DMS 273 (cell line): ENCODE measurements at regions not wholly inside any gene's neighbourhood (a gene's known extent, or its start where the extent isn't known, plus 50 kb on each side); places are given as distances from the start of the nearest gene placed in this dataset.

Source experiments
- DNase-seq: peaks from one replicate; lab custom pipeline; 2025; ENCODE audit not compliant: unreplicated experiment; lab: John Stamatoyannopoulos, UW

DNA sequence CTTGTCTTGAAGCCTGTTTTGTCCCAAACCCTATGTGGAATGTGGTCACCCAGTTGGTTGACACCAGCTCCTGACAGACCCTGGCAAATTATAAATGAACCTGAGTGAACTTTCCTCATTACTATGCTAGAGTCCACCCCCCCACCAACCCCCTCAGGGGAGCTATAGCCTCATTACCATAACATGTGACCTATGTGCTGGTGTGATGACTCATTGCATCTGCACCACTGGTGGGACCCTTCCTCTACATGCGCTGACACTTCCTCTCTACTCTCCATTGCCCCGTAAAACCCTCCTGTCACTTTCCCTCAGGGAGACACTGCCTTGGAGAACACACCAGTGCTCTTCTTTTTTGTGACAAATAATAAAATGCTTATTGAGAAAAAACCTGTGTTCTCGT lies 105.0 kb upstream of the SESN3 start:
- DNase-seq, result peak; percentile 67

DNA sequence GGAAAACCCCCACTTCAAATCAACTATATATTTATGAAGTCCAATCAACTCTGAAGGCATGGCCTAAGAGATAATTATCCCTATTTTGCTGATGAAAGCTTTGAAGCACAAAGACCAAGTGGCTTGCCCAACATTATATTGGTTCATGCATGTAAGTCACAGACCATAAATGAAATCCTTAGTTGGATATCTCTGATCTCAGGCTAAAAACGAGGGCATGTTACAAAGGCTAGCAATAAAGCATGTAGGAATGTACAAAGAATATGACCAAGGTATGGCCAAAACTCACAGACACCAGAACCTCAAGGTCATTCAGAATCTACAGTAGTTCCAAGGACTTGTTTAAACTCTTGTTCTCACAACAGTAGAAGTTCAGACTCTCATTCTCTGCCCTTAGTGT lies 100.2 kb upstream of the SESN3 start:
- no peak for DNase-seq

DNA sequence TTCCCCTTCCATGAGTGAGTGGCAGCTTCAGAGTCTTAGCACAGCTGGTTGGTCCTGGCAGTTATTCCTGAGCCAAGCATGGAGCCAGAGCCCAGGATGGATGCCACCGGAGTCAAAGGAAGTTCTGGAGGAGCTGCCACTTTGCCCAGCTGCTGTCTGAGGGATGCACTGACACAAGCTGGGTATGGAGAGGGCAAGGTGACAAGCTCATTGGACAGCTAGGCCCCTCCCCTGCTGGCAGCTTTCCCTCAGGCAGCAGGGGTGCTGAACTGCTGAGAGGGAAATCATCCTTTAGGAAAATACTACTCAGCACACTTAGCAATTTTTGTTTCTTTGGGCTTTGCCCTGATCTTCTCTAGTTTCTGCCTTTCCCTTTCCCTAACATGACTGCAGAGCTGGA lies 99.3 kb upstream of the SESN3 start:
- peak; percentile 62 for DNase-seq

DNA sequence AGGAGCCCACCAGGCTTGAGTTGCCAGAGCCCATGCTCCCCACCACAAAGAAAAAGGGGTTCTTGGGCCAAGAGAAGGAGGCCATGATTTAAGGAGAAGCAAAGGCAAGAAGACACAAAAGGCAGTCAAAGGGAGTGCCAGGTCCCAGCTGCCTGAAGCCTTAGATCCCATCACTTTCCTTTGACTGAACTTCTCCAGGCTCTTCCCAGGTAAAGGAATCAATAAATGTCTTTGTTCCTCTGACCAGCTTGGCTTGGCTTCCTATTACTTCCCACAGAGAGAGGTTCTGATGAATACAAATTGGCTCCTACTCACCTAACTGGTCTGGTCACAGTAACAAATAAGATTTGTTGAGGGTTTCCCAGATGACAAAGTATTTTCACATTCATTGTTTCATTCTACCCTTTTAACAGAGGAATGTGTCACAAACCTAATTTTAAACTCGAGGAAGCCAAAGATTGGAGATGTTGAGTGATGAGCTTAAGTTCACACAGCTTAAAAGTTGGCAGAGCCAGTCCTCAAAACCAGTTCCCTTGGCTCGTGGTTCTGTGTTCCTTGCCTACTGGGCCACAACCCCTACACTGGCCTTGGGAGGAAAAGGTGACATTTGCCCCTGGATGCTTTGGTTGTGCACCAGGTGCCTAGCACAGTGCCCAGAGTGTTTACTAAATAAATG lies 96.4 kb upstream of the SESN3 start:
- no peak for DNase-seq

DNA sequence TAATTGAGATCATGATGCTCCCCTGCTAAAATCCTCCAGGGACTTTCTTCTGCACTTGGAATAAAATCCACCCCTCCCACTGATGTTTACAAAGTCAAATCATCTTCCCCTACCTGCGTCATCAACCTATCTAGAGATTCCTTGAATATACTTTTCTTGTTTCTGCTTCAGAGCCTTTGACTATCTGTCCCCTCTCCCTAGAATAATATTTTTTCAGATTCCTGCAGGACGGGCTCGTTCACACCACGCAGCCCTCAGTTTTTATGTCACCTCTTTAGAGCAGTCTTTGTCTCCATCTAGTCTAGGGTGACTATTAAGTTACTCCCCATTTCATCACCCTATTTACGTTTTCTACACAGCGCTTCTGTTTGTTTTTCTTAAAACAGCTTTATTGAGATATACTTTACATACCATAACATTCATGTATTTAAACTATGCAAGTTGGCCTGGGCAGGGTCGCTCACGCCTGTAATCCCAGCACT lies 94.8 kb upstream of the SESN3 start:
- DNase-seq, result no peak

DNA sequence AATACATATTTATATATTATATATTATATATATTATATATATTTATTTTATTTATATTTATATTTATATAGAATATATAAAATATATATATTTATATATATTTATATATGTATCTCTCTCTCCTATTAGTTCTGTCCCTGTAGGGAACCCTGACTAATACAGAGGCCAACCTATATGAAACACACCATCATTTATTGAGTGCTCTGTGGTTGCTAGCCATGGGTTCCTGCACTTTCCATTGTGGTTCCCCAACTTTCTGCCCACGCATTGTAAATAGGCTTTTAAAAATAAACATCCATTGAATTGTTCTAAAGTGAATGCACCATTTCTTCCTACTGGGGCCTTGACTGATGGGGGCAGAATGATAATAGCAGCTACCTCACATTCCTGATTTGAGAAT lies 93.8 kb upstream of the SESN3 start:
- DNase-seq, result no peak

DNA sequence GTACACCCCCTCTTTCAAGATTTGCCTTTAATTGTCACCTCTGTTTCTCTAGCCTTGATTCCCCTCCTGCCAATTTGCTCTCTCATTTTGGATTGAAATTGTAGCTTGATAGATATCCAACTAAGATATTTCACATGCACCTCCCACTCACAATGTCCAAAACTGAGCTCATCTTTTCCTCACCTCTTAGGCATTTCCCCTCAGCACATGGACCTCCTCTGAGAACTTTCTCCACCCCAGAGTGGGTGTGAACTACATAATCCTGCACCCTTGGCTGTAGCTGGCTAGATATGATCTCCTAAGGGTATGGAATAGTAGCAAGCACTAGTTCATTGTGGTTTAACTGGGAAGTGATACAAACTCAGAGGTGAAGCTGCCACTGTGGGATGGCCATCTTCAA lies 91.5 kb upstream of the SESN3 start:
- DNase-seq, result no peak

DNA sequence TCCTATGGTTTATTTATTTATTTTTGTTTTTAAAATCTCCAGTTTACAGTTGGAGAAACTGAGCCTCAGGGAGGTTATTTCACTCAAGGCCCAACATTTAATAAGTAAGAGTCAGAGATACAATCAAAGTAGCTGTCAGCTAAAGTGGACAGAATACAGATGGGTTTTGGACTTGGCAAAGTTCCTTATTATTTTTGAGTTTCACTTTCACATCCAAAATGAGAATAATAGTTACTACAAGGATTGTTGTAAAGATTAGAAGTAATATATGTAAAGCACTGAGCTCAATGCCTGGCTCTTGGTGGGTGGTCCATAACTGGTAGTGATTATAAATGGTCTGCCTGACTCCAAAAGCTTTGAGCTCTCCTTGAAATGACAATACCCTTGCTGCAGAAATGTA lies 87.5 kb upstream of the SESN3 start:
- no peak for DNase-seq

DNA sequence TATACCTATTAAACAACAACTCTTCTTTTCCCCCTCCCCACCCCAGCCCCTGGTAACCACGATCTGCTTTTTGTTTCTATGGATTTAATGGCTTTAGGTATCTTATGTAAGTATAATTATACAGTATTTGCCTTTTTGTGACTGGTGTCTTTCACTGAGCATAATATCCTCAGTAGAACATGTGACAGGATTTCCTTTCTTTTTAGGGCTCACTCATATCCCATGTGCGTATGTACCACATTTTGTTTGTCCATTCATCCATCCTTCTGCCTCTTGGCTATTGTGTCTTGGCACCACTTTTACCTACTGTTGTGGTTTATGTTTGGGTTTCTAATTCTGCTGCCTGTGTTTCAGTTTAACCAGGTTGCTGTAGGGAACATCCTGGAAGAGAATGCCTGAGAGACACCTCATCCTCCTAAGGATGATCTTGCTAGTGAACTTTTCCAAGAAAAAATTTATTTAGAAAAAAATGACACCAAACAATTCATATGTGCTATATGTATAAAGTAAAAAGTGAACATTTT lies 77.6 kb upstream of the SESN3 start:
- no peak for DNase-seq

DNA sequence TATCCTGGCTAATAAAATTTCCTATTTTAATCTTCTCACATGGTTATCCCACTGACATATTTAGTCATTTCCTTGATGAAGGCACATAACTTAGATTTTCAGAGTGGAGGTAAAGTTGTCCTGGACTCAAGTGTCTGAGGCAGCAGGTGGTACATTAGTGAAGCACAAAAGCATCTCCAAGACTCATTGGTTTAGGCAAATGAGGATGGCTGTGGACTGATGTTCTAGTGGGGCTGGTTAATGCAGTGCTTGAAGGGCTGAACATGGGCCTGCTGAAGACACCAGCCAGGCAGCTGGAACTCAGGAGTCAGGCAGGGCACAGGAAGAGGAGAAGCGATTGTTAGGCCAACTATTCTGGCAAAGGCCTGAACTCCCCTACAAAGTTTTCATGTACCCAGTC lies 76.3 kb upstream of the SESN3 start:
- no peak for DNase-seq

DNA sequence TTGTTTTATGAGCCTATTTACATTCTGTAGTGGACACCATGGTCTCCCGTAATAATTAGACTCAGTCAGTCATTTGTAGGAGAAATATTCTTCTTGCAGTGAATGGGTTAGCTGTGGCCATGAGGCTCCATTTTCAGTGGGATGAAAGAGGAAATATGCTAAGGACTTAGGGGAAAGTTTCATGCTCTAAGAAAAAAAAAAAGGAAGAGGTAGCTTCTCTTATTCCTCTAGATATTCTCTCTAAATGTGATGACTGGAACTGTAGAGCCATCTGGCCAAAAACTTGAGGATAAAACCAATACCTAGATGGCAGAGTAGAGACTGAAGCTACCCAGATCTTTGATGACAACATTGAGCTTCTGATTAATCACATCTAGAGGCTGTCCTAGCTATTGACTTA lies 75.8 kb upstream of the SESN3 start:
- no peak for DNase-seq

DNA sequence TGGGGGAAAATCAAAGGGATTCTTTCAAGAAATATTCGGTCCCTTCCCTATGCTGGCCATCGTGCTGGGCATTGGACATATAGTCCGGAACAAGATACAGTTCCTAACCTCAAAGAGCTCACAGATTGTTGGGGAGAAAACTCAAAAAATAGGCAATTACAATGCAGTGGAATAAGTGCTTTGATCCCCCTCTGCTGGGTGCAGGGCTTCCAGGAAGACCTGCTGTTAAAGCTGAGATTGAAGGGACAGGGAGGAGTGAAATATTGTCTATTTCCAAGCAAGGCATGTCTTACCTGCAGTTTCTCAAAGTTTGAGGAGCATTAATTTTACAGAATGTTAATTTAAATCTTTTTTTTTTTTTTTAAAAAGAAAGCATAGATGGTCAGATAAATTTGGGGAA lies 75.1 kb upstream of the SESN3 start:
- no peak for DNase-seq

DNA sequence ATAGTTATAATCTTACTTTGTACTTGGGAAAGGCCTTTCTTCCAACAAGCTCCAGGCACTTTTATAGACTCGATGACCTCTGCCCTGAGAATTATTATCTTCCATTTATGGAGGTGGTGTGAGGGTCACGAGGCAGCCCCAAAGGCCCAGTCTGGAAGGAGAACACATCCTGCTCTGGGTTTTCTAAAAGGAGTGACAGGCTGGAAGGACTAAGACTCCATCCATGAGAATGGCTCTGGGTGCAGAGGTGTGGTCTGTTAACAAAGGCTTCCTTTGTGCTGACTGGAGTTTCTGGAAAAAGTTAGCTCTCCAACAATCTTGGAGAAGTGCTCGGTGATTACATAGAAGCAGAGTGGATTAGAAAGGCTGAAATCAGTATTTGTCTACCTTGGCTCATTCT lies 74.7 kb upstream of the SESN3 start:
- no peak for DNase-seq

DNA sequence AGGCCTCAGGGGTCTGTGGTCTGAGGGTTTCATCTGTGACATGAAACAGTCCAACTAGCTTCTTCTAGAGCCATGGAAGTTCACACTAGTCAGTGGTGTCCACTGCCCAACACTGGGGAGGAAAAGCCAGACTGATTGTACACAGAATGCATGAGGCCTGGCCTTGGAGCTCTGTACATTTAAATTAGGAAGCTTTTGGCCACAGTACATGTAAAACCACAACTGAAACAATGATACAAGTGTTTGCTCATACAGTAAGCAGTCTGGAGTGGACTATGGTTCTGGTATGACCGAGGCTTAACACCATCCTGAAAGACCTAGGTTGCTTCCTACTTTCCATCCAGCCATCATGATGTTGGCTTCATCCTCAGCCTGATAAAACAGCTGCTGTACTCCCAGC lies 73.8 kb upstream of the SESN3 start:
- DNase-seq, result no peak

DNA sequence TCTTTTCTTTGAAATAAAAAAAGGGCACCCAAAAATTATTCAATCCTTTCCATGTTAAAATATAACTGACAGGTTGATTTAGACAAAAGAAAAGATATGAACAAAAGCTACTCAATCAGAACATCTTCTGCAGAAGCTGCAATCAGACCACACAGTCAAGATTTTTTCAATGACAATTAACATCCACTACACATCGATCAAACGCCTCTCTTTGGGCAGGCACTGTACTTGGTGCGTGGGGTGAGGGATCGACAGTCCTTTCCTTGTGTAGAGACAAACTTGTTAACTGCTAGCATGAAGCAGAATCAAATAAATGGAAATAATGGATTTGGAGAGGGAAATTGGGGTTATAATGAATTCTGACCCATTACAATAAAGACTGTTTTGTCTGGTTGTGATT lies 71.2 kb upstream of the SESN3 start:
- no peak for DNase-seq

DNA sequence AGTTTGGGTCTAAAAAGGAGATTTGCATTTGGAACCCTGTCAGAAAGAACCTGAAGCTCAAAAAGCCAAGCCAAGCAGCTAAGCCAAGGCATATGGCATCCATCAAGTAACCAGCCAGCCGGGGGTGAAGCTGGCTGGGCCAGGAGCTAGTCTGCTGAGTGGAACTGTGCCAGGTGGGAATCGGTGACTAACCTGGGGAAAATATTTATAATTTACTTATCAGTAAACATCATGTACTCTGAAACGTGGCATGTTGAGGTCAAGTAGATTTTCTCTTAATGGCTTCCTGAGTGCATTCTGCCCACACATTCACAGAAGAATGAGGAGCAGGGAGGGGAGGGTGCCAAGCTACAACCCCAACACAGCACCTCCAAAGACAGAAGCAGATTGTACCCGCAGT lies 70.5 kb upstream of the SESN3 start:
- DNase-seq, result peak; percentile 63

DNA sequence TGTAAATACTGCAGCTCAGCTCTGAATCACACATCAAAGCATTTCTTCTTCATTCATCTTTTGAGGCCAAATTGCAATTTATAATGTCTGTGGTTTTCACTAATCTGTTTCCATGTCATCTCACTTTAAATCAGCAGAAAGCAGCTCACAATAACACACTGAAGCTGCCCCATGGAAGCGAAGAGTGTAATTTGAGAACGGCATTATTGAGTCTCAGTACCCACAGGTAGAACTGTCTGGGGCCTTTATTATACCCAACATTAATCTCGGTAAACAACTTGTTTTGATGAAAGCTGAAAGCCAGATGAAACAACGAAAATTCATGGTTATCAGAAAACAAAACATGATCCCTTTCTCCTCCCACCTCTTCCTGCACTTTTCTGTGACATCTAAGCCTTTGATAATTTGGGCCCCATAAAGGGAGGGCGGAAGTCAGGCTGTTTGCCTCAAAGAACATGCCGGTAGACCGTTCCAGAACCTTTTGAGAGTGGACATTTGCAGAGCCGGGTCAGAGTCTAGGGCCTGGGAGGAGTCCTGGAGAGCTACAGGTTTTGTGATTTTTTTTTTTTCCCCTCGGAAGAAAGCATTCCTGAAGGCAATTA lies 68.2 kb upstream of the SESN3 start:
- DNase-seq, result no peak

DNA sequence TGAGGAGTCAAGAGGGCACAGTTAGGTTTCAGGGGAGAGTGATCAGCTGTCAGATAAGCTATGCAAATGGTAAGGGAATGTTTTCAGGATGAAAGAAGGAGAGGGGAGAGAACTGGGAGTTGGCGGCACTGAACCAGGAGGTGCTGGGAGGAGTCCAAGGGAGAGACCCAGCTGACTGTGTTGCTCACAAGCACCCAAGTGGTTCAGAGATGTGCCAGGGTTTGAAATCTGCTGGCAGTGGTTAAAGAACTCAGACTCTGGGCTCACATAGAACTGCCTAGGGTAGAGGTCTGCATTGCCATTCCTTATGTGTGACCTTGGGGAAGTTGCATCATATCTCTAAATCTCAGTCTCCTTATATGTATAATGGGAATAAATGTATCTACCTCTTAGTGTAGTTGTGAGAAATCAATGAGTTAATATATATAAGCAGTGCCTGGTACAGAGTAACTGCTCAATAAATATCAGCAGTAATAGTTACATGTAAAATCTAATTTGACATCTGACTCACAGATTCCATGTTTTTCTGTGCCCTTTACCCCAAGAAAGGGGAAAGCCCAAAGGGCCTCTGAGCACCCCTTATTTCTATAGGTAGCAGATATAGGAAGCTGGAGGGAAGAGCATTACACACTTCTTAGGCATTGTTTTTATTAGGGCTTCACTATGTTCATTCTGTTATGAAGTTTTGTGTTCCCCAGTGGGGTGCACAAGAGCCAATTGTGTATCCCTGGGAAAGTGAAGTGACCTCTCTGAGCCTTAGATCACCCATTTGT lies 66.9 kb upstream of the SESN3 start:
- DNase-seq, result no peak

DNA sequence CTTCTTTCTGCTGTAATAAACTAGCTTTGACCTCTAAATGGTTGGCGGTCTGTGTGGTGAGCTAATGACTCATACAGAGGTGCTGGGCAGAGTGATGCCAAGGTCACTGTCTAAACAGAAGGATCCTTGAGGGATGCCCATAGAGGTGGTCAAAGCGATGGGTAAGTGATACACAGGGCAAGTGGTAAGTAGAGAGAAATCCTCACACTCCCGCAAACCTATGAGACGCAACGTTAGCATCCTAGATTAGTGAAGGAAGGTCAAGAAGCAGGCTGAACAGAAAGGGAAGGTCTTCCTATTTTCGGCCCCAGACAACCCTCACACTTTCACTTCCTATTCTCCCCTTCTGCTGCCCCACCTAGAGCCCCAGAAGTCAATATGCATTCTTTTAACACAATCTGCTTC lies 65.6 kb upstream of the SESN3 start:
- no peak for DNase-seq

DNA sequence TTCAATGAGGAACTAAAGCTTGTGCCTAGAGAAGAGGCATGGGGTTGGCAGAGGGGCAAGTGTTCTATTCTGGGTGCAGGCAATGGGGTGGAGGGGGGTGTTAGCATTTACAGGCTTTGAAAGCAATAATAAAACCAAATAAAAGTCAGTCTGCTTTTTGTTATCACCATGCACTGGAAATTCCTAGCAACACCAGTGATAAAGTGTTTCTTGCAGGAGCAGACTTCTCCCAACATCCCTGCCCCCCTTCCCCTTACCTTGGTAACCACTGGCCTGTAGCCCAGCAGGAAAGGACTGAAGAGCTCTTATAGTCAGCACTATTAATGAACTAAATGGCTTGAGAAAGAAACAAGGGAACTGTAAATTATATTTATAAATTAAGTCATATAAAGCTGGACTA lies 65.2 kb upstream of the SESN3 start:
- peak; percentile 2 for DNase-seq

DNA sequence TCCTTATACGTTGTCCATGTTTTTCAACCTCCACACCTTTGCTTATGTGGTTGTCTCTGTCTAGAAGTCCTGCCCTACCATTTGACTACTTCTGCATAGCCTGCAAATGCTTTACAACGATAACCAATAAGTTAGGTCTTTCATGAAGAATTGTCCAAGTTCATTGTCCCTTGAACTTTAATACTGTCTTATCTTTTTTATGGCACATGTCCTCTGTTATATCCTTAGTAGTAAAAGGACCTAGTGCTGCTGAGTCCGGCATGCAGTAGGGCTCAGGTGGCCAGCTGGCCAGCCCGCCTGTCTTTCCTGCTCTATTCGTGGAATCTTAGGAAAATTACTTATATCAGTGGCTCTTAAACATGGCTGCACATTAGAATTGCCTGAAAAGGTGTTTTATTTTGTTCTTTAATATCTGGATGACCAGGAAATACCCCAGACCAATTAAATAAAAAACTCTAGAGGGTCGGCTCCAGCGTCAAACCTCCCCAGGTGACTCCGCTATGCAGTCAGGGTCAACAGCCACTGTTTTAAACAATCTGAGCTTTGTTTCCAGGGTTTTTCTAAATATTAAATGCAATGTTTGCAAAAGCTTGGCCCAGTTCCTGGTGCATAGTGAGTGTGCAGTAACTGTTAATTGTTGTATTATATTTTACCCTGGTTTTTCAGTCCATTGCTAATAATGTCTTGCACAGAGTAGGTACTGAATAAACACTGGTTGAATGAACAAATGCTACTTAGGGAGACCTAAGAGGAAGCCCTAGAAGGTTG lies 64.6 kb upstream of the SESN3 start:
- DNase-seq, result no peak
